ENCODE measurements at regions not wholly inside any gene's neighbourhood (a gene's known extent, or its start where the extent isn't known, plus 50 kb on each side); places are given as distances from the start of the nearest gene placed in this dataset.

GRCh38 chr3:73784686-73785392, 160.1 kb upstream of the PDZRN3 start:
- TF ChIP-seq EP300 (IDR thresholded peaks at IDR 0.05) (no peak), CTCF (IDR thresholded peaks at IDR 0.05) (no peak)

Measured in tibial nerve (tissue), 4 donors.